Dedifferentiated amniotic fluid mesenchymal stem cell (primary cell): ENCODE measurements at regions not wholly inside any gene's neighbourhood (a gene's known extent, or its start where the extent isn't known, plus 50 kb on each side); places are given as distances from the start of the nearest gene placed in this dataset.

Experiments
- DNase-seq: peaks from one replicate; pipeline ENCODE4 v3.0.0-alpha.2; 2016; ENCODE audit errors: extremely low spot score

GRCh38 chr20:50273601-50274491, 83.2 kb downstream of the CEBPB start:
- no peak for DNase-seq

- no peak for DNase-seq
Measured at GRCh38 chr20:50274570-50275430, 84.2 kb downstream of the CEBPB start.

GRCh38 chr20:50276119-50277063, 85.8 kb downstream of the CEBPB start:
- no peak for DNase-seq

GRCh38 chr20:50277064-50277415, 86.4 kb downstream of the CEBPB start:
- no peak for DNase-seq

GRCh38 chr20:50277460-50278376, 87.1 kb downstream of the CEBPB start:
- DNase-seq: no peak

- no peak for DNase-seq
Measured at GRCh38 chr20:50278377-50278683, 87.7 kb downstream of the CEBPB start.

- DNase-seq: no peak
Measured at GRCh38 chr20:50278684-50279531, 88.3 kb downstream of the CEBPB start.

GRCh38 chr20:50279988-50280850, 89.6 kb downstream of the CEBPB start:
- DNase-seq: no peak

- DNase-seq: no peak
Measured at GRCh38 chr20:50280851-50281655, 90.4 kb downstream of the CEBPB start.

GRCh38 chr20:50281831-50282591, 91.4 kb downstream of the CEBPB start:
- no peak for DNase-seq

- DNase-seq: no peak
Measured at GRCh38 chr20:50282592-50283241, 92.1 kb downstream of the CEBPB start.

GRCh38 chr20:50283370-50283769, 92.7 kb downstream of the CEBPB start:
- no peak for DNase-seq

GRCh38 chr20:50283922-50284810, 93.5 kb downstream of the CEBPB start:
- DNase-seq: no peak

GRCh38 chr20:50284811-50285375, 94.3 kb downstream of the CEBPB start:
- no peak for DNase-seq
